A673 (cell line): ENCODE measurements at regions not wholly inside any gene's neighbourhood (a gene's known extent, or its start where the extent isn't known, plus 50 kb on each side); places are given as distances from the start of the nearest gene placed in this dataset.

Source experiments
- CTCF ChIP-seq: fragments of 300-800, 200-600 bp; sonication (generic); conservative IDR thresholded peaks from 2 replicates; pipeline ENCODE4 v1.5.1; 2017; ENCODE audit warnings: low read depth, mild to moderate bottlenecking, antibody characterized with exemption, low read length, moderate library complexity, mixed read lengths
- EZH2 ChIP-seq: fragments of 200-600 bp; sonication (generic); IDR thresholded peaks from 2 replicates; pipeline ENCODE4 v1.6.1; 2017; ENCODE audit warnings: borderline replicate concordance, low read depth, mild to moderate bottlenecking, mixed read lengths, antibody characterized with exemption, low read length; ENCODE audit not compliant: poor library complexity, severe bottlenecking

- no peak for TF ChIP-seq CTCF
- no peak for TF ChIP-seq EZH2
These were observed 315.7 kb upstream of the SLCO3A1 start for GRCh38 chr15:91537856-91538255.
